ENCODE measurements at regions not wholly inside any gene's neighbourhood (a gene's known extent, or its start where the extent isn't known, plus 50 kb on each side); places are given as distances from the start of the nearest gene placed in this dataset.

- no peak overlapping the region for H3K4me3 ChIP-seq (ENCODE audit: low read length)
- H3K9me3 ChIP-seq (ENCODE audit: low read depth, low read length) = no peaks in the 10 kb centered on the region
- no peaks in the 10 kb centered on the region for H3K4me1 ChIP-seq (ENCODE audit: insufficient read depth, low read length)
- no peaks in the 10 kb centered on the region for H3K27me3 ChIP-seq (ENCODE audit: insufficient read depth, low read length)
These were observed 51.1 kb upstream of the NHSL1 start for GRCh38 chr6:138550346-138550767.

GRCh38 chr6:138554146-138554545 is 54.9 kb upstream of the NHSL1 start:
- H3K4me3 ChIP-seq (ENCODE audit: low read length) = no peak overlapping the region
- no peaks in the 10 kb centered on the region for H3K4me1 ChIP-seq (ENCODE audit: insufficient read depth, low read length)
- H3K27me3 ChIP-seq (ENCODE audit: insufficient read depth, low read length) = no peaks in the 10 kb centered on the region
- no peaks in the 10 kb centered on the region for H3K9me3 ChIP-seq (ENCODE audit: low read depth, low read length)

DNA sequence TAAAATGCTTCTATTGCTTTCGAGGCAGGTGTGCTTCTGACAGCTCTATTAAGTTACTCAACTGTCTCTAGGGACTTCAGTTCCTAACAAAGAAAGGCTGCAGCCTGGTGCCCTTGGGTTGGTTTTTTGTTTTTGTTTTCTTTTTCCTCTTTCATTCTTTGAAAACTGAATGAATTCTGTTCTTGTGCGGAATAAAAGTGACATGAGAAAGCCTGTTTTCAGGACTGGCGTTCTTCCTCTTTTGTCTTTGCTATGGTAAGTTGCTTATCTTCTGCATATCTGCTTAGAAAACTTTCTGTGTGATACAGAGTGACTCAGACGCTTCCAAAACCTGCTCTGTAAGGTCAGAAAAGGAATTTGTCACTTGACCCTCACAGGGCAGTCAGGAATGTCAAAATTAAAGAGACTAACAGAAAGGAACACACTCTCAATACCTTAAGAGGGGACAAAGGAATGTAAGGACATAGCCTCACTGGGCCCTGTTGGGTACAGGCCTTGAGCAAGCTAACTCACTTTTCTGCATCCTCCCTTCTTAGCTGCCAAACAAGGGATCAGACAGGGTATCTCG is 56.2 kb upstream of the NHSL1 start:
- H3K27me3 ChIP-seq (ENCODE audit: insufficient read depth, low read length) = no peaks in the 10 kb centered on the region
- H3K9me3 ChIP-seq (ENCODE audit: low read depth, low read length) = no peaks in the 10 kb centered on the region
- no peak overlapping the region for H3K4me3 ChIP-seq (ENCODE audit: low read length)
- no peaks in the 10 kb centered on the region for H3K4me1 ChIP-seq (ENCODE audit: insufficient read depth, low read length)

DNA sequence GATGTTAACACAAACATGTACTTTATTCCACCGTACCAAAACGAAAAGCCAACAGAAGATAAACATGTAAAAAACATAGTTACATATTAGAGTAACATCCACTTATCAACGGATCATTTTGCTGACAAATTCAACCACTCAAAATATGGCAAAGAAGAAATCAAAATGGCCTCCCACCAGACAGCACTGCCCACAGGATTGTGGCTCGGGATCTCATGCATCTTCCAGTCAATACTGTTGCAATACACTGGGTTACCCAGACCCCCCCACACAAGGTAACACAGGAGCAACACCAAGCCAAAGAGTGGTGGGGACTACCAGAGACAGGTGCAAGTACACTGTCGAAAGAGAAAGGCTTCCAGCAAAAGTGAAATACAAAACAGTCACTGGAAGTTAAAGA is 57.9 kb upstream of the NHSL1 start:
- Histone ChIP-seq H3K9me3 (ENCODE audit: low read depth, low read length) (no peaks in the 10 kb centered on the region), H3K27me3 (ENCODE audit: insufficient read depth, low read length) (no peaks in the 10 kb centered on the region), H3K4me3 (ENCODE audit: low read length) (no peak overlapping the region), H3K4me1 (ENCODE audit: insufficient read depth, low read length) (no peaks in the 10 kb centered on the region)

DNA sequence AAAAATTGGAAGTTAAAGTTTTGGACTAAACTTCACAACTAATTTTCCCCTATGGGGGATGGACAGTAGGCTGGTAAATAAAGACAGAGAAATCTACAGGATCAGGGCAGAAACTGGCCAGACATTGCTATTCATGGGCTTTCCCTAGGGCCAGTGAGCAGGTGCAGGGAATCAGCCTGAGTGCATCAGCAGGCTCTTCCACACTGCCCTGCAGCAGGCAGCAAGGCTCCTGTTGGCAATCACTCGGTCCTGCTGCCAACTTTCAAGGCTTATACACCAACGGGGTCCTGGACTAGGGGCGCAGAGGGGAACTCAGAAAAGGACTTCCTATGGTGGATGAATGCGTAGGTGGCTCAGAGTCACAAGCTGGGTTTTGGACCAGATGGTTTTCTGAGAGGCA is 59.8 kb upstream of the NHSL1 start:
- Histone ChIP-seq H3K4me1 (ENCODE audit: insufficient read depth, low read length) (no peaks in the 10 kb centered on the region), H3K9me3 (ENCODE audit: low read depth, low read length) (no peaks in the 10 kb centered on the region), H3K4me3 (ENCODE audit: low read length) (no peak overlapping the region), H3K27me3 (ENCODE audit: insufficient read depth, low read length) (no peaks in the 10 kb centered on the region)

GRCh38 chr6:138560130-138560860 is 61.0 kb upstream of the NHSL1 start:
- Histone ChIP-seq H3K27me3 (ENCODE audit: insufficient read depth, low read length) (no peaks in the 10 kb centered on the region), H3K4me1 (ENCODE audit: insufficient read depth, low read length) (no peaks in the 10 kb centered on the region), H3K9me3 (ENCODE audit: low read depth, low read length) (no peaks in the 10 kb centered on the region), H3K4me3 (ENCODE audit: low read length) (no peak overlapping the region)

GRCh38 chr6:138562691-138563090 is 63.4 kb upstream of the NHSL1 start:
- Histone ChIP-seq H3K27me3 (ENCODE audit: insufficient read depth, low read length) (no peaks in the 10 kb centered on the region), H3K9me3 (ENCODE audit: low read depth, low read length) (no peaks in the 10 kb centered on the region), H3K4me3 (ENCODE audit: low read length) (no peak overlapping the region), H3K4me1 (ENCODE audit: insufficient read depth, low read length) (no peaks in the 10 kb centered on the region)

DNA sequence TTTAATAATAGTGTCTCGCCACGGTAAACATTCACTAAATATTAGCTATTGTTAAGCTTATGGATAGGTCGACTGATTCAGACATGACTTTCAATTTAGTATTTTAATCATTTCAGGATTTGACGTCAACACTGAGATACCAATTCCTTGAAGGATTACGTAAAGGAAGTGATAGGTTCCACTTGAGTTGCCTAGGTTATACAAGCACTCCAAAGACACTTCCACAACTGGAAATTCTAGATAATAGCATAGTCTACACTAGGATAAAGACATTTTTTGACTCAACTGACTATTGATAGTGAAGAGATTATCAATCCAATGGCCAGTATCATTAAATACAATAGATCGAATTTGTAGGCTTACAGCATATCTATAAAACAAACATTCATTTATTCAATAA is 63.9 kb upstream of the NHSL1 start:
- Histone ChIP-seq H3K4me3 (ENCODE audit: low read length) (no peak overlapping the region), H3K27me3 (ENCODE audit: insufficient read depth, low read length) (no peaks in the 10 kb centered on the region), H3K9me3 (ENCODE audit: low read depth, low read length) (no peaks in the 10 kb centered on the region), H3K4me1 (ENCODE audit: insufficient read depth, low read length) (no peaks in the 10 kb centered on the region)

- Histone ChIP-seq H3K4me3 (ENCODE audit: low read length) (no peak overlapping the region), H3K4me1 (ENCODE audit: insufficient read depth, low read length) (no peaks in the 10 kb centered on the region), H3K27me3 (ENCODE audit: insufficient read depth, low read length) (no peaks in the 10 kb centered on the region), H3K9me3 (ENCODE audit: low read depth, low read length) (no peaks in the 10 kb centered on the region)
These were observed 64.4 kb upstream of the NHSL1 start for GRCh38 chr6:138563650-138564049.

GRCh38 chr6:138564170-138564721 is 65.0 kb upstream of the NHSL1 start:
- no peaks in the 10 kb centered on the region for H3K4me1 ChIP-seq (ENCODE audit: insufficient read depth, low read length)
- H3K9me3 ChIP-seq (ENCODE audit: low read depth, low read length) = no peaks in the 10 kb centered on the region

GRCh38 chr6:138567052-138567451 is 67.8 kb upstream of the NHSL1 start:
- Histone ChIP-seq H3K9me3 (ENCODE audit: low read depth, low read length) (no peaks in the 10 kb centered on the region), H3K4me1 (ENCODE audit: insufficient read depth, low read length) (peaks cover 2% of the 10 kb centered on the region), H3K4me3 (ENCODE audit: low read length) (no peak overlapping the region), H3K27me3 (ENCODE audit: insufficient read depth, low read length) (peaks cover 25% of the 10 kb centered on the region)

More at GRCh38 chr6:138564170-138564721, 65.0 kb upstream of the NHSL1 start:
- Histone ChIP-seq H3K27me3 (ENCODE audit: insufficient read depth, low read length) (peaks cover 3% of the 10 kb centered on the region), H3K4me3 (ENCODE audit: low read length) (no peak overlapping the region)

- H3K27me3 ChIP-seq (ENCODE audit: insufficient read depth, low read length) = peaks cover 33% of the 10 kb centered on the region
- H3K9me3 ChIP-seq (ENCODE audit: low read depth, low read length) = no peaks in the 10 kb centered on the region
- H3K4me1 ChIP-seq (ENCODE audit: insufficient read depth, low read length) = peaks cover 6% of the 10 kb centered on the region
- H3K4me3 ChIP-seq (ENCODE audit: low read length) = no peak overlapping the region
These were observed 69.7 kb upstream of the NHSL1 start for GRCh38 chr6:138568997-138569396.

DNA sequence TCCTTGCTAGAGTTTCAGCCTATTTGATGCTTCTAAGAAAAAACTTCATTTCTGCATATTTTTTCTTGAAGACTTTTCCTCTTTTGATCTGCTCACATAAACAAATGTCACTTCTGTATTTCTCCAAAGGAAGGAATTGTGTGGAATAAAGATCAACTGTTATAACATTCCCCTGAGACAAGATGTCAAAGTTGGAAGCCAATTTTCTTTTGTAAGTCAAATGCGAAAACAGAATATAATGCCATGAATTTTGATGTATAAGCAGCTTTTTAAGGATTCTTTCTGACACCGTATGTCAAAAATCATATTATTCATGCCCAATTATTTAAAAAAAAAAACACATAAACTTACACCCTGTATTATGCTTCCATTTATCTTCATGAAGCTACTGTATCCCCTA is 70.3 kb upstream of the NHSL1 start:
- peaks cover 6% of the 10 kb centered on the region for H3K4me1 ChIP-seq (ENCODE audit: insufficient read depth, low read length)
- peaks cover 33% of the 10 kb centered on the region for H3K27me3 ChIP-seq (ENCODE audit: insufficient read depth, low read length)
- no peak overlapping the region for H3K4me3 ChIP-seq (ENCODE audit: low read length)
- H3K9me3 ChIP-seq (ENCODE audit: low read depth, low read length) = no peaks in the 10 kb centered on the region

- peaks cover 33% of the 10 kb centered on the region for H3K27me3 ChIP-seq (ENCODE audit: insufficient read depth, low read length)
- peaks cover 6% of the 10 kb centered on the region for H3K4me1 ChIP-seq (ENCODE audit: insufficient read depth, low read length)
- no peaks in the 10 kb centered on the region for H3K9me3 ChIP-seq (ENCODE audit: low read depth, low read length)
- H3K4me3 ChIP-seq (ENCODE audit: low read length) = no peak overlapping the region
These were observed 70.9 kb upstream of the NHSL1 start for GRCh38 chr6:138569970-138570724.

DNA sequence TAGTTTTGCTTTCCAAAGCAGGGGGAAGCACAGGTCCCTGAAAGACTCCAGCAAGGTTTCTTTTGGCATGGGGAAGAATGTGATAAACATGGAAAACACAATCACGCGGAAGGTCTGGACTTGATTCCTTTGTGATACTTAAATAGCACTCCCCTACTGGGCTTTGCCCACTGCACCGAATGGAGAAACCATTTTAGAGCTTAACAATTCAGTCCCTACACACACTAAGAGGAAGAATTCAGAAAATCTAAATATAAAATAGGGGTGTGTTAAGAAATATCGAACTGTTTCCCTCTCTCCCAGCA is 71.4 kb upstream of the NHSL1 start:
- Histone ChIP-seq H3K27me3 (ENCODE audit: insufficient read depth, low read length) (peaks cover 33% of the 10 kb centered on the region), H3K4me3 (ENCODE audit: low read length) (no peak overlapping the region), H3K4me1 (ENCODE audit: insufficient read depth, low read length) (peaks cover 6% of the 10 kb centered on the region), H3K9me3 (ENCODE audit: low read depth, low read length) (no peaks in the 10 kb centered on the region)
